GM12873 (cell line): ENCODE measurements at regions not wholly inside any gene's neighbourhood (a gene's known extent, or its start where the extent isn't known, plus 50 kb on each side); places are given as distances from the start of the nearest gene placed in this dataset.

Experiments used
- TF ChIP-seq, protein P1 (sequence below): IDR thresholded peaks from 2 replicates; pipeline ENCODE4 v1.5.1; 2012; ENCODE audit warnings: low read depth, mild to moderate bottlenecking, moderate library complexity, low read length, control low read depth; ENCODE audit not compliant: insufficient read depth; ENCODE audit errors: missing control alignments

DNA sequence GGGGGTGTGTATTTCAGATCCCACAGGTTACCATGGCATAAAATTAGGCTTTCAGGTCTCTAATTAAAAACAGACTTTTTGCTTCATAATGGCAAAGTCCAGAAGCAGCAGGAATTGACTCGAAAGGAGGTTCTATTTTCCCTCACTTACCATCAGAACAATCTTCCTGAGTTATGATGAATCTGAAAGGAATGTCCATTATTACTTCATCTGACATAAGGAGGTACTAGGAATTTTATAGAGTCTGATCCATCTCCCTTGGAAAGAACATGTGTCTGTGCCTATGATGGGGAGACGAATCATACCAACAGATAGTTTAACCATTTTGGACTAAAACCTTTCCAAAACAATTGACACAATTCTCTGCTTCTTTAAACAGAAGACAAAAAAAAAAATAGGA, 206.3 kb upstream of the FGF13 start:
- TF ChIP-seq, protein P1, sequence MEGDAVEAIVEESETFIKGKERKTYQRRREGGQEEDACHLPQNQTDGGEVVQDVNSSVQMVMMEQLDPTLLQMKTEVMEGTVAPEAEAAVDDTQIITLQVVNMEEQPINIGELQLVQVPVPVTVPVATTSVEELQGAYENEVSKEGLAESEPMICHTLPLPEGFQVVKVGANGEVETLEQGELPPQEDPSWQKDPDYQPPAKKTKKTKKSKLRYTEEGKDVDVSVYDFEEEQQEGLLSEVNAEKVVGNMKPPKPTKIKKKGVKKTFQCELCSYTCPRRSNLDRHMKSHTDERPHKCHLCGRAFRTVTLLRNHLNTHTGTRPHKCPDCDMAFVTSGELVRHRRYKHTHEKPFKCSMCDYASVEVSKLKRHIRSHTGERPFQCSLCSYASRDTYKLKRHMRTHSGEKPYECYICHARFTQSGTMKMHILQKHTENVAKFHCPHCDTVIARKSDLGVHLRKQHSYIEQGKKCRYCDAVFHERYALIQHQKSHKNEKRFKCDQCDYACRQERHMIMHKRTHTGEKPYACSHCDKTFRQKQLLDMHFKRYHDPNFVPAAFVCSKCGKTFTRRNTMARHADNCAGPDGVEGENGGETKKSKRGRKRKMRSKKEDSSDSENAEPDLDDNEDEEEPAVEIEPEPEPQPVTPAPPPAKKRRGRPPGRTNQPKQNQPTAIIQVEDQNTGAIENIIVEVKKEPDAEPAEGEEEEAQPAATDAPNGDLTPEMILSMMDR = no peak

DNA sequence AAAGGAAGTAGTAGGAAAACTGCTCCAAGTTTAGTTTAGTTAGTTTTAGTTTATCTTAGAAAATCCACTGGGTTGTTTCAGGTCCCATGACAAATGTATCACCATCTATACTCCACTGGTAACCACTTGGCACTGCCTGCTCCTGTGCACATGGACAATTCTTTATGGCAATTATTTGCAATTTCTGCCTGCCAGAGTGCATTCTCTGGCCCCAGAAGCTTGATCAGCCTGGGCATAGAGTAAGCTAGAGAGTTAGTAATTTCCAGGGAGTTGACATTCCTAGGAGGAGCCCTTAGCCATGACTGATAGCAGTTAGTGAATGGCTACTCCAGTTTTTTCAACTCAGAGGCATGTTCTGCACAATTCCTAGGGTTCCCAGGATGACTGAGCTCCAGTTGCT, 203.2 kb upstream of the FGF13 start:
- TF ChIP-seq, protein P1 = no peak

DNA sequence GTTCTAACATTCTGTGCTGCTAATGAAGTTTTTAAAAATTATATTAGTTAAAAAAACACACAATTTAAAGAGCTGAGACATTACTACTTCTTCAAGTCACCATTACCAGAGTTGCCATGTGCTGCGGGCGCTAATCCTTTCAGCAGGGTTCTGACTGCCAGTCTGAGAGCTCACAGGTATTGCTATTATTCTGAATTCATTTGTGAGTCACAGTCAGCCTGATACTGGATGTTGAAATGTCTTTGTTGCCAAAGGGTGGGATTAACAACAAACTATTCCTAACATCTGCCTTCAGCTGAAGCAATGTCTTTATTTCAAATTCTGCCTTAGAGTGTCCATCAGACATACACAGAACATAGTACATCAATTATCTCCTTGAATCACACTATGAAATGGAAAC, 197.1 kb upstream of the FGF13 start:
- TF ChIP-seq, protein P1 = no peak

DNA sequence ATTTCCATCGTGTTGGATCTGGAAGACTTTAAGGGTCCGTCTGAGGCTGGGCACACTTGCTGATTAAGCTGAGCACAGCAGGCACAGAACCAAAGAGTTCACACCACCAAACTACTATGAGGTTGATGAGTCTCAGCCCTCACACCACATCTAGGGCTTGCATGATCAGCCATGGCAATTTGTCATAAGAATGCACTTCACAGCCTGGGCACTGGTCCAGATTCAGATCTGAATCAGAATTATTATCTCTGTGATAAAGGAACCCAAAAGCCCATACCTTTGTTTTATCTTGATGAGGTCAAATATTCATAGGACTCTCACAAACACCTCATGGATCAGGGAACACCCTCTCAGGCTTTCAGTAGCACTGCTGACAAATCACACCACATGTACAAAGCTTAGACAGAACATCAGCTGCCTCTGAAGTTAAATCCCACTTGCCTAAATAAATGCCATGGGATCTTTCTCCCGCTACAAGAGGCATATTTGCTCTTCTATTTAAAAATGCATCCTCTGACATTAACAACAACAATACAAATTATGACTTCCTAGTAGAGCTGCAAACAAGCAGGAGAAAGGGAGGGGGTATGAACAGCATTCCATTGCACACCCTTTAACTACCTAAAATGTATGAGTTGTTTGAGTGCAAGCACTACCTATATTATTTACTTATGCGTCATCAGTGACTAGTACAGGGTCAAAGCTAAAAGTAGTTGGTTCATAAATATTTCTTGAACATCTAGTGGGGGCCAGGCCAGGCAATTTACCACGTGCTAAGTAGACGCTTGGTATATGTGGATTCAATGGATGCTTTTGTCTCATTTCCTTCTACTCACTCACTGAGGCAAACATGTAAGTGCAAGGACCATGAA, 186.3 kb upstream of the FGF13 start:
- TF ChIP-seq, protein P1 = no peak

DNA sequence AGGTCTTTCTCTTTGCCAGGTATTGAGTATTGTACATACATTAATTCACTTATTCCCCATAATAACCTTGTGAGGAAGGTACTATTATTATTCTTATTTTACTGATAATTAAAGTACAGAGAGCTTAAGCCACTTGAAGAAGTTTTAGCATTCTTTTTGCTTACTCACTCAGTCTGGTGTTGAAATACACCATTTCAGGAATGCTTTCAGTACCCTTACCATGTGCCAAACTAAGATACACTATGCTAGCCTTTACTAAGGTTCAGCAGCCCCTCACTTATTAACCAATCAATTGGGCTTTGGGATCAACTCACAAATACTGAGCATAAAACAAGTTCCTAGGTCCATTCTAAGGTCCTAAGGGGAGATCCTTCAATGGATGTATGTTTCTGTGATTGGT, 179.0 kb upstream of the FGF13 start:
- TF ChIP-seq, protein P1 = no peak

DNA sequence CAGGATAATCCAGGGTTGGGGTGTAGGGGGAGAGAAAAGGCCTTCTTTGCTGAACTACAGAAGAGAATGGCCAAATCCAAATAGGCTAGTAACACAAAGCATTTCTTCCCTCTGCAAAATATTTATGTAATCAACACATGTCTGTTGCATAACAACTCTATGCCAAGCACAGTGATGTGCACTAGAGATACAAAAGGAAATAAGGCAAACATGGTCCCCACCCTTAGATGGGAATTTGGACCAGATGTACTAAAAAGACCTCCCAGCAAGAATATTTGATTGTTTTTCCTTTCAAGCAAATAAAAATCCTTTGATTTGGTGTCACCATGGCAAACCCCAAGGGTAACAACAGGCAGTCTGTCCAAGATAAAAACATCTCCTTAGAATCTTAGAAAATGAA, 177.6 kb upstream of the FGF13 start:
- TF ChIP-seq, protein P1 = no peak

DNA sequence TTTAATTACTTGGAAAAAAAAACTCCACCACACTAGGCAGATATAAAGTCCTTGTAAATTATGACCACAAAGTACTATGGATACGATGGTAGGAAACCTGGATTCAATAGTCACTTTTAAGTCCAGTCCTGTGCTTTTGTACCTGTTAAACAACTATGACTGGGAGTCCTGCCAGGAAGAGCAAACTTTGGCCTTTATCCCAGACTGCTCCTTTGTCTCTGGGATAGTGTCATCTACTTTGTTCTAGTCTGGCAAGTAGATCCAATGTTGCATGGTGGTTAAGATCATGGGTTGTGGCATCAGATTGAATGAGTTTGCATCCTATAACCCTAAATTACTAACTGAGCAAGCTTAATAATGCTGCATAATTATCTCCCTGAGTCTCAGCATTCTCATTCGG, 175.3 kb upstream of the FGF13 start:
- TF ChIP-seq, protein P1 = no peak

DNA sequence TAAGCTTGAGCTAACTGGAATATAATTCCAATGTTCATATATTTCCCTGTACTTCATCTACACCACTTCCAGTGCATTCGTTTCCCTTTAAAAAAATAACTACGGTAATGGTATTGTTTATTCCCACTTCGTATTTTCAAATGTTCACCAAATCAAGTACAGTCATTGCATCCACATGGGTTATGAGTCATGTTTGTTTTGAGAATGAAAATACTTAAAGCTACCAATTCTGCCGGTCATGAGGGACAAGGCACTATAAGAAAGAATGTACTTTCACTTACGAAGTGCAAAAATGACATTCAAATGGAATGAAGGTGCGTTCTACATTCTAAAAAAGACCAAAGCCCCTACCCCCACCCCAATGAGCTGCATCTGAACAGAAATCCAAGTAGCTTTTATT, 174.4 kb upstream of the FGF13 start:
- TF ChIP-seq, protein P1 = no peak
